Neural cell (in vitro differentiated cells): ENCODE measurements at regions not wholly inside any gene's neighbourhood (a gene's known extent, or its start where the extent isn't known, plus 50 kb on each side); places are given as distances from the start of the nearest gene placed in this dataset.

Experiments
- H2AFZ ChIP-seq: fragments of 200-600, 300-800 bp; sonication (generic), shearing (Covaris generic); 2 replicates; pipeline ENCODE4 v1.6.0; 2014; ENCODE audit warnings: low read depth, mild to moderate bottlenecking, antibody characterized with exemption, low read length, moderate library complexity
- H3F3A ChIP-seq: fragments of 200-600 bp; shearing (Covaris generic); 2 replicates; pipeline ENCODE4 v1.6.1; 2016; ENCODE audit warnings: mild to moderate bottlenecking, moderate library complexity, mixed read lengths, antibody characterized with exemption, low read length; ENCODE audit not compliant: insufficient read depth, poor library complexity, severe bottlenecking
- H3K27ac ChIP-seq: fragments of 200-600, 300-800 bp; sonication (generic), shearing (Covaris generic); 2 replicates; pipeline ENCODE4 v1.5.1; 2014; ENCODE audit warnings: mild to moderate bottlenecking, low read length, moderate library complexity
- H3K27me3 ChIP-seq: fragments of 300-800, 200-600 bp; sonication (generic), shearing (Covaris generic); 2 replicates; pipeline ENCODE4 v1.6.0; 2014; ENCODE audit warnings: mild to moderate bottlenecking, low read depth, low read length, moderate library complexity; ENCODE audit not compliant: insufficient read depth
- H3K36me3 ChIP-seq: fragments of 300-800, 200-600 bp; sonication (generic), shearing (Covaris generic); 2 replicates; pipeline ENCODE4 v1.5.1; 2014; ENCODE audit warnings: mild to moderate bottlenecking, antibody characterized with exemption, low read length, moderate library complexity; ENCODE audit not compliant: insufficient read depth
- H3K4me2 ChIP-seq: fragments of 300-800, 200-600 bp; sonication (generic), shearing (Covaris generic); 2 replicates; pipeline ENCODE4 v1.6.0; 2014; ENCODE audit warnings: mild to moderate bottlenecking, low read length
- H3K4me3 ChIP-seq: fragments of 300-800, 200-600 bp; sonication (generic), shearing (Covaris generic); 2 replicates; pipeline ENCODE4 v1.5.1; 2014; ENCODE audit warnings: mild to moderate bottlenecking, low read length, moderate library complexity
- H3K79me2 ChIP-seq: fragments of 200-600 bp; shearing (Covaris generic); replicated peaks from 2 replicates; pipeline ENCODE4 v1.6.0; 2014; ENCODE audit warnings: mild to moderate bottlenecking, low read length, moderate library complexity; ENCODE audit not compliant: insufficient read depth
- H3K9ac ChIP-seq: fragments of 300-800, 200-600 bp; sonication (generic), shearing (Covaris generic); 2 replicates; pipeline ENCODE4 v1.6.1; 2016; ENCODE audit warnings: mild to moderate bottlenecking, low read length, mixed read lengths
- H3K9me2 ChIP-seq: fragments of 200-600 bp; shearing (Covaris generic); 2 replicates; pipeline ENCODE4 v1.6.1; 2016; ENCODE audit warnings: mild to moderate bottlenecking, low read length, mixed read lengths; ENCODE audit not compliant: insufficient read depth
- H3K9me3 ChIP-seq: fragments of 200-600, 300-800 bp; sonication (generic), shearing (Covaris generic); 2 replicates; pipeline ENCODE4 v1.6.1; 2016; ENCODE audit warnings: mild to moderate bottlenecking, mixed run types, low read length, moderate library complexity, mixed read lengths
- H4K20me1 ChIP-seq: fragments of 200-600 bp; shearing (Covaris generic); 2 replicates; pipeline ENCODE4 v1.6.1; 2016; ENCODE audit warnings: mild to moderate bottlenecking, mixed run types; ENCODE audit not compliant: insufficient read depth
- EP300 ChIP-seq: fragments of 450-650 bp; conservative IDR thresholded peaks from 2 replicates; pipeline ENCODE4 v1.6.1; 2014; ENCODE audit warnings: antibody characterized with exemption, mild to moderate bottlenecking, moderate library complexity; ENCODE audit not compliant: poor library complexity, severe bottlenecking
- EZH2 ChIP-seq: fragments of 200-600, 300-800 bp; shearing (Covaris generic), sonication (generic); IDR thresholded peaks from 2 replicates; pipeline ENCODE4 v1.6.1; 2014; ENCODE audit warnings: antibody characterized with exemption, low read length, borderline replicate concordance, mild to moderate bottlenecking; ENCODE audit not compliant: insufficient read depth, poor library complexity, severe bottlenecking
- MXI1 ChIP-seq: fragments of 450-650 bp; conservative IDR thresholded peaks from 2 replicates; pipeline ENCODE4 v1.6.1; 2014; ENCODE audit warnings: antibody characterized with exemption, mild to moderate bottlenecking; ENCODE audit not compliant: poor library complexity, severe bottlenecking
- POLR2AphosphoS5 ChIP-seq: IDR thresholded peaks from 2 replicates; pipeline ENCODE4 v1.6.1; 2012
- RAD21 ChIP-seq: fragments of 450-650 bp; conservative IDR thresholded peaks from 2 replicates; pipeline ENCODE4 v1.6.1; 2014; ENCODE audit warnings: antibody characterized with exemption, mild to moderate bottlenecking, moderate library complexity
- SMC3 ChIP-seq: fragments of 450-650 bp; conservative IDR thresholded peaks from 2 replicates; pipeline ENCODE4 v1.6.1; 2014; ENCODE audit warnings: antibody characterized with exemption, mild to moderate bottlenecking, moderate library complexity; ENCODE audit not compliant: poor library complexity
- TAF1 ChIP-seq: IDR thresholded peaks from 2 replicates; pipeline ENCODE4 v1.6.1; 2012; ENCODE audit warnings: low read depth
- TF ChIP-seq, protein P1 (sequence below): IDR thresholded peaks from 2 replicates; pipeline ENCODE4 v1.6.1; 2012; ENCODE audit warnings: borderline replicate concordance
- TF ChIP-seq, protein P2 (sequence below): fragments of 450-650 bp; IDR thresholded peaks from 2 replicates; pipeline ENCODE4 v1.5.1; 2014; ENCODE audit warnings: antibody characterized with exemption, mild to moderate bottlenecking, moderate library complexity; ENCODE audit not compliant: poor library complexity, severe bottlenecking

DNA sequence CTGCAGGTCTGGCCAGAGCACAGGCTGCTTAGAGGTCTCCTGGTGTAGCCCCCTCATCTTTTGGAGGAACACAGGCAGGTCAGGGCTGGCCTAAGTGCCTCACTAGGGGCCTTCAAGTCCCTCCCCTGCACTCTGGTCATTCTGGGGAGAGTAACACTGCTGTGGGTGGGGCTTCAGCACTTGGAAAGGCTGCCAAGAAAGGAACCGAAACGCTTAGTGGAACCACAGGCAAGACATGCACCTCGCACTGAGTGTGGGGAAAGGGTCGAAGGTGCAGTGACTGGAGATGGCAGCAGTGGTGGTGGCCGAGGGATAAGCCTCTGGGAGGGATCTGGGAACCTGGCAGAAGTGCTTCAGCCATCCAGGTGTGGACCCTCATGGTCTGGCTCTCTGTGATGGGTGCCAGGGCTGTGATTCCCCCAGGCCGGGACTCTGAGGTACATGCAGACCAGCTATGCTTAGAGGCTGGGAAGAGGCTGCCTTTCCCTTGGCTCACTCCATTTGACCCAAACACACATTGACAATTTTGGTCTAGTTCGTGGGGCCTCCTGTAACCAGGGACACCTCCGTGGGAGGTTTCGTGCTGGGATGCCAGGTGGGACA, 182.9 kb upstream of the CSF3R start:
- Histone ChIP-seq H3K9me3 (no peaks in the 10 kb centered on the region), H3K79me2 (no peaks in the 10 kb centered on the region), H3K27me3 (no peaks in the 10 kb centered on the region), H3K27ac (no peak overlapping the region), H3K4me3 (no peak overlapping the region), H4K20me1 (no peaks in the 10 kb centered on the region), H2AFZ (no peak overlapping the region), H3K9ac (no peak overlapping the region), H3K9me2 (no peaks in the 10 kb centered on the region), H3K36me3 (no peaks in the 10 kb centered on the region), H3K4me2 (no peak overlapping the region), H3F3A (no peaks in the 10 kb centered on the region)
- TF ChIP-seq, protein P1, sequence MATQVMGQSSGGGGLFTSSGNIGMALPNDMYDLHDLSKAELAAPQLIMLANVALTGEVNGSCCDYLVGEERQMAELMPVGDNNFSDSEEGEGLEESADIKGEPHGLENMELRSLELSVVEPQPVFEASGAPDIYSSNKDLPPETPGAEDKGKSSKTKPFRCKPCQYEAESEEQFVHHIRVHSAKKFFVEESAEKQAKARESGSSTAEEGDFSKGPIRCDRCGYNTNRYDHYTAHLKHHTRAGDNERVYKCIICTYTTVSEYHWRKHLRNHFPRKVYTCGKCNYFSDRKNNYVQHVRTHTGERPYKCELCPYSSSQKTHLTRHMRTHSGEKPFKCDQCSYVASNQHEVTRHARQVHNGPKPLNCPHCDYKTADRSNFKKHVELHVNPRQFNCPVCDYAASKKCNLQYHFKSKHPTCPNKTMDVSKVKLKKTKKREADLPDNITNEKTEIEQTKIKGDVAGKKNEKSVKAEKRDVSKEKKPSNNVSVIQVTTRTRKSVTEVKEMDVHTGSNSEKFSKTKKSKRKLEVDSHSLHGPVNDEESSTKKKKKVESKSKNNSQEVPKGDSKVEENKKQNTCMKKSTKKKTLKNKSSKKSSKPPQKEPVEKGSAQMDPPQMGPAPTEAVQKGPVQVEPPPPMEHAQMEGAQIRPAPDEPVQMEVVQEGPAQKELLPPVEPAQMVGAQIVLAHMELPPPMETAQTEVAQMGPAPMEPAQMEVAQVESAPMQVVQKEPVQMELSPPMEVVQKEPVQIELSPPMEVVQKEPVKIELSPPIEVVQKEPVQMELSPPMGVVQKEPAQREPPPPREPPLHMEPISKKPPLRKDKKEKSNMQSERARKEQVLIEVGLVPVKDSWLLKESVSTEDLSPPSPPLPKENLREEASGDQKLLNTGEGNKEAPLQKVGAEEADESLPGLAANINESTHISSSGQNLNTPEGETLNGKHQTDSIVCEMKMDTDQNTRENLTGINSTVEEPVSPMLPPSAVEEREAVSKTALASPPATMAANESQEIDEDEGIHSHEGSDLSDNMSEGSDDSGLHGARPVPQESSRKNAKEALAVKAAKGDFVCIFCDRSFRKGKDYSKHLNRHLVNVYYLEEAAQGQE = no peak
- TF ChIP-seq EP300 (no peak), MXI1 (no peak), EZH2 (no peak), RAD21 (no peak), TAF1 (no peak), POLR2AphosphoS5 (no peak)
- TF ChIP-seq, protein P2, sequence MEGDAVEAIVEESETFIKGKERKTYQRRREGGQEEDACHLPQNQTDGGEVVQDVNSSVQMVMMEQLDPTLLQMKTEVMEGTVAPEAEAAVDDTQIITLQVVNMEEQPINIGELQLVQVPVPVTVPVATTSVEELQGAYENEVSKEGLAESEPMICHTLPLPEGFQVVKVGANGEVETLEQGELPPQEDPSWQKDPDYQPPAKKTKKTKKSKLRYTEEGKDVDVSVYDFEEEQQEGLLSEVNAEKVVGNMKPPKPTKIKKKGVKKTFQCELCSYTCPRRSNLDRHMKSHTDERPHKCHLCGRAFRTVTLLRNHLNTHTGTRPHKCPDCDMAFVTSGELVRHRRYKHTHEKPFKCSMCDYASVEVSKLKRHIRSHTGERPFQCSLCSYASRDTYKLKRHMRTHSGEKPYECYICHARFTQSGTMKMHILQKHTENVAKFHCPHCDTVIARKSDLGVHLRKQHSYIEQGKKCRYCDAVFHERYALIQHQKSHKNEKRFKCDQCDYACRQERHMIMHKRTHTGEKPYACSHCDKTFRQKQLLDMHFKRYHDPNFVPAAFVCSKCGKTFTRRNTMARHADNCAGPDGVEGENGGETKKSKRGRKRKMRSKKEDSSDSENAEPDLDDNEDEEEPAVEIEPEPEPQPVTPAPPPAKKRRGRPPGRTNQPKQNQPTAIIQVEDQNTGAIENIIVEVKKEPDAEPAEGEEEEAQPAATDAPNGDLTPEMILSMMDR = no peak

DNA sequence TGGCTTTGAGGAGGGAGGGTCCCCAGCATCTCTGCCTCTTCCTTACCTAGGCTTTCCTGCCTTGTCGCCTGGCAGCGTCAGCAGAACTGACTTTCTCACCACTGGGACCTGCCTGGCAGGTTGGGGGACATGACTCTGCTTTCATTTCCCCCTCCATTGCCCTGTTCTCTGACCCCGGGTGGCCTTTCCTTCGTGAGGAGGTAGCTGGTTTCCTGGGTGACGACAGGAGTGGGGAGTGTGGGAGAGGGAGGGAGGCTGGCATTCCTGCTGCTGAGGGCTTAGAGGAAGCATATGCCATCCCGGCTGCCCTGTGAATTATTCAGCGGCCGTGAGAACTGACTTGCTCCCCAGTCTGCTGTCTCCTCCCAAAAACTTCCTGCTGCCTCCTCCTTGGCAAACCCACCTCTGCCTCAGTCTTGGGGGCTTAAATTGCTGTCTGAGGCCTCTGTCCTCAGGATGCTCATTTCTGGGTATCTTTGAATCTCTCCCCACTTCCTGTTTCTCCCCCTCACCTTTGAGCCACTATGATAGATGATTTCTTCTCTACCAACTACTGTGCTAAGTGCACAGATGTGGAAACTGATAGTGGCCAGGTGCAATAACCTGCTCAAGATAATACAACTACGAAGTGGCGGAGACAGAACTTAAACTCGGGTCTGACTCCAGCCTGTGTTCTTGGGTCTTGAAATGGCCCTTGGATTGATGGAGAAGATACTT, 182.0 kb upstream of the CSF3R start:
- H4K20me1 ChIP-seq = no peaks in the 10 kb centered on the region
- no peak overlapping the region for H3K9ac ChIP-seq
- no peaks in the 10 kb centered on the region for H3K27me3 ChIP-seq
- no peaks in the 10 kb centered on the region for H3F3A ChIP-seq
- H3K4me3 ChIP-seq = no peak overlapping the region
- H3K36me3 ChIP-seq = no peaks in the 10 kb centered on the region
- no peak overlapping the region for H3K27ac ChIP-seq
- no peaks in the 10 kb centered on the region for H3K79me2 ChIP-seq
- H3K9me2 ChIP-seq = no peaks in the 10 kb centered on the region
- no peaks in the 10 kb centered on the region for H3K9me3 ChIP-seq
- H3K4me2 ChIP-seq = no peak overlapping the region
- no peak overlapping the region for H2AFZ ChIP-seq
- TF ChIP-seq RAD21 = no peak
- no peak for TF ChIP-seq MXI1
- TF ChIP-seq POLR2AphosphoS5 = no peak
- TF ChIP-seq, protein P2 = no peak
- no peak for TF ChIP-seq EP300
- TF ChIP-seq, protein P1 = no peak
- TF ChIP-seq SMC3 = no peak
- no peak for TF ChIP-seq TAF1
- TF ChIP-seq EZH2 = no peak
